Stimulated activated naive CD8-positive, alpha-beta T cell treated with anti-CD3 and anti-CD28 coated beads, Interleukin-15, amount 100 ng/mL, for 72 hours (primary cell): ENCODE measurements at regions not wholly inside any gene's neighbourhood (a gene's known extent, or its start where the extent isn't known, plus 50 kb on each side); places are given as distances from the start of the nearest gene placed in this dataset.
A peak's percentile ranks its signal among the peaks of the same experiment; 100 is the strongest.

ENCODE experiments used
- ATAC-seq: fragments of 150-1000 bp; cut with Tn5 transposase; 2 replicates; pipeline ENCODE4 v1.10.0; 2021; ENCODE audit warnings: mild to moderate bottlenecking, moderate library complexity
- DNase-seq, 2 donors: peaks; one replicate each; pipeline ENCODE4 v3.0.0; 2021 to 2022
- H3K27ac Mint-ChIP-seq, 2 donors: one replicate each; pipeline ENCODE4 v1.8.0; 2022; ENCODE audit warnings: mild to moderate bottlenecking in 2 of 2, mixed read lengths in 2 of 2, moderate library complexity in 2 of 2
- H3K27me3 Mint-ChIP-seq: one replicate; pipeline ENCODE4 v1.8.0; 2022; ENCODE audit warnings: mixed read lengths
- H3K4me1 Mint-ChIP-seq: one replicate; pipeline ENCODE4 v1.8.0; 2022; ENCODE audit warnings: mild to moderate bottlenecking, mixed read lengths
- H3K4me3 Mint-ChIP-seq, 2 donors: one replicate each; pipeline ENCODE4 v1.8.0; 2022; ENCODE audit warnings: mild to moderate bottlenecking in 2 of 2, mixed read lengths in 2 of 2, moderate library complexity in 1 of 2
- H3K9me3 Mint-ChIP-seq, 2 donors: one replicate each; pipeline ENCODE4 v1.8.0; 2022; ENCODE audit warnings: mixed read lengths in 2 of 2

- H3K27me3 Mint-ChIP-seq: no peaks in the 10 kb centered on the region
Measured at GRCh38 chr2:4445821-4446220, 742.4 kb downstream of the DCDC2C start.

DNA sequence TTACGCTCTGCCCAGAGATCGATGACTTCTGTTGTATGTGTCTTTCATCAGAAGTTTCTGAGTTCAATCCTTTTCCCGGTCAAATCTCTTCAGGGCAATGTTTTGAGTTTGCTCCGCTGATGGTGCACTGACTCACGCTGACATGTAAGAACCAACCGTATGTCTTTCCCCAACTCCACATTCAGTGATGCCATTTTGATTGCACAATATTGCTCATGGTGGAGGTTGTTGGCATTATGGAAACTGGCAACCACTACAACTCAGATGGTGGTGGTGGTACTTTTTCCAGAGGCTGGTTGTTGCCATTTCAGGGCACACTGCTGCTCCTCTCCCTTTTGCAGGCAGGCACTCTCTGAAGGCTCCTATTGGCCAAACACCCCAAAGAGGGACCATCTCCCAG is 751.5 kb downstream of the DCDC2C start:
- Mint-ChIP-seq H3K27me3 (no peaks in the 10 kb centered on the region), H3K4me3 (no peak overlapping the region), H3K9me3 (peaks cover 18% of the 10 kb centered on the region in 2 donors), H3K4me1 (no peaks in the 10 kb centered on the region), H3K27ac (no peak overlapping the region)
- DNase-seq (no peak), ATAC-seq (no peak)

More at GRCh38 chr2:4445821-4446220, 742.4 kb downstream of the DCDC2C start:
- no peak for ATAC-seq
- no peak for DNase-seq
- Mint-ChIP-seq H3K27ac (no peak overlapping the region), H3K9me3 (peaks cover 1 to 15% of the 10 kb centered on the region in 2 donors), H3K4me3 (no peak overlapping the region), H3K4me1 (no peaks in the 10 kb centered on the region)

GRCh38 chr2:4455486-4456155 is 752.2 kb downstream of the DCDC2C start:
- Mint-ChIP-seq H3K27me3 (no peaks in the 10 kb centered on the region), H3K4me3 (no peak overlapping the region), H3K9me3 (peaks cover 18% of the 10 kb centered on the region in 2 donors), H3K4me1 (no peaks in the 10 kb centered on the region), H3K27ac (no peak overlapping the region)
- no peak for ATAC-seq
- DNase-seq: no peak

DNA sequence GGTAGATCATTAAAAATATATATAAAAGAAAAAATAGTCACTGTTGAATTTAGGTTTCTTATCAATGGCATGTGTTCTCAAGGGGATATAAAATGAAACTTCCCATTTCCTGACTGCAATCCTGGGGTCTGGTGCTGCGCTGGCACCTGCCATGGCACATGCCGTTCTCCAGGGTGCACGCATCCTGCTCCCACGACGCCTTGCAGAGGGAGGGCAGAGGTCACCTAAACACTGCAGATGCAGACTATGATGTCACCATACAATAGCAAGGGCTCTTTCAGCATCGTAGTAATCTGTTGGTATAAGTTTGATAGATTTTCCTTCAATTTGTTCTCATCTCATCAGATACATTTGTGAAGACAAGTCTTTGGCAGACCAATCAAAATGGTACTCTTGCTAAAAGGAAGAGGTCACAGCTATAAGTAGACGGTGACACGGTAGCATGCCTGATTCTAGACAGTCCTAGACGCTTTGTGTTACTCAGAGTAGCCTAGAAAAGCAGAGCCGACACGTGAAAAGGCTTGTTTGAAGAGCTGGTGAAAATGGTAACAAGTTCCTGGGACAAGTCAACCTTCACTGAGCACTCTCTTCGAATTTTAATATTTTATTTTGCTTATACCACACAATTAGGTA is 761.4 kb downstream of the DCDC2C start:
- Mint-ChIP-seq H3K4me3 (no peak overlapping the region), H3K27ac (no peak overlapping the region), H3K9me3 (peaks cover 4 to 17% of the 10 kb centered on the region in 2 donors), H3K4me1 (no peaks in the 10 kb centered on the region), H3K27me3 (no peaks in the 10 kb centered on the region)
- DNase-seq: no peak
- no peak for ATAC-seq

DNA sequence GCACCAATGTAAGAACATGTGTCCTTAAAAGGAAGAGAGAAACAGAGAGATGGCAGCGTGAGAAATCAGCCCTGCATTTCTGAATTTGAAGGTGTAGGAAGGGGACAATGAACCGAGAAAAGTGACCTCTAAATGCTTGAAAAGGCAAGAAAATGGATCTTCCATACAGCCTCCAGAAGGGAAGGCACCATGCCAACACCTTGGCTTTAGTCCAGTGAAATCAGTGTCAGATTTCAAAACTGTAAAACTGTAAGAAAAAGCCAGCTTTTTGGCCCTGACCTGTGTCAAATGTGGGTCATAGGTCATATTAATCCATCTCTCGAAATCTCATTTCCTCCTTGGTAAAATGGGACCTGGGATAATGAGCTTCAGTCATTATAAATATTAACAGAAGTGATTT is 762.3 kb downstream of the DCDC2C start:
- H3K27ac Mint-ChIP-seq: no peak overlapping the region

GRCh38 chr2:4475618-4476017 is 772.2 kb downstream of the DCDC2C start:
- ATAC-seq (no peak), DNase-seq (no peak)
- Mint-ChIP-seq H3K9me3 (peaks cover 11 to 22% of the 10 kb centered on the region in 2 donors), H3K27me3 (no peaks in the 10 kb centered on the region), H3K4me3 (no peak overlapping the region), H3K27ac (no peak overlapping the region), H3K4me1 (no peaks in the 10 kb centered on the region)

More for the DNA sequence above, 762.3 kb downstream of the DCDC2C start:
- no peaks in the 10 kb centered on the region for H3K27me3 Mint-ChIP-seq
- no peak for ATAC-seq
- no peak for DNase-seq
- peaks cover 8 to 17% of the 10 kb centered on the region in 2 donors for H3K9me3 Mint-ChIP-seq
- no peak overlapping the region for H3K4me3 Mint-ChIP-seq
- H3K4me1 Mint-ChIP-seq: no peaks in the 10 kb centered on the region

DNA sequence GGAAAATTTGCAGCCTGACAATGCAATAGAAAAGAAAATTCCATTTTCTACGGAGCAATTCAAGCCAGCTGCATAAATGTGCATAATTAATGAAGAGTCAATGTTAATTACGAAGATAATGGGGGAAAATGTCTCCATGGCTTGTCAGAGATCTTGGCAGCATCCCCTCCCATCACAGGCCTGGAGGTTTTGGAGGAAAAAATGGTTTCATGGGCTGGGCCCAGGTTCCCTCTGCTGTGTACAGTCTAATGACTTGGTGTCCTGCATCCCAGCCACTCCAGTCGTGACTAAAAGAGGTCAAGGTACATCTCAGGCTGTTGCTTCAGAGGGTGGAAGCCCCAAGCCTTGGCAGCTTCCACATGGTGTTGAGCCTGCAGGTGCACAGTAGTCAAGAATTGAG is 779.7 kb downstream of the DCDC2C start:
- H3K27ac Mint-ChIP-seq: no peak overlapping the region
- no peaks in the 10 kb centered on the region for H3K27me3 Mint-ChIP-seq
- H3K9me3 Mint-ChIP-seq: peaks cover 24 to 37% of the 10 kb centered on the region in 2 donors
- ATAC-seq (no peak), DNase-seq (no peak)
- no peaks in the 10 kb centered on the region for H3K4me1 Mint-ChIP-seq
- H3K4me3 Mint-ChIP-seq: no peak overlapping the region

GRCh38 chr2:4486971-4487370 is 783.6 kb downstream of the DCDC2C start:
- Mint-ChIP-seq H3K4me3 (no peak overlapping the region), H3K27me3 (no peaks in the 10 kb centered on the region), H3K9me3 (peaks cover 22 to 48% of the 10 kb centered on the region in 2 donors), H3K27ac (no peak overlapping the region), H3K4me1 (no peaks in the 10 kb centered on the region)
- ATAC-seq: no peak
- DNase-seq: no peak

DNA sequence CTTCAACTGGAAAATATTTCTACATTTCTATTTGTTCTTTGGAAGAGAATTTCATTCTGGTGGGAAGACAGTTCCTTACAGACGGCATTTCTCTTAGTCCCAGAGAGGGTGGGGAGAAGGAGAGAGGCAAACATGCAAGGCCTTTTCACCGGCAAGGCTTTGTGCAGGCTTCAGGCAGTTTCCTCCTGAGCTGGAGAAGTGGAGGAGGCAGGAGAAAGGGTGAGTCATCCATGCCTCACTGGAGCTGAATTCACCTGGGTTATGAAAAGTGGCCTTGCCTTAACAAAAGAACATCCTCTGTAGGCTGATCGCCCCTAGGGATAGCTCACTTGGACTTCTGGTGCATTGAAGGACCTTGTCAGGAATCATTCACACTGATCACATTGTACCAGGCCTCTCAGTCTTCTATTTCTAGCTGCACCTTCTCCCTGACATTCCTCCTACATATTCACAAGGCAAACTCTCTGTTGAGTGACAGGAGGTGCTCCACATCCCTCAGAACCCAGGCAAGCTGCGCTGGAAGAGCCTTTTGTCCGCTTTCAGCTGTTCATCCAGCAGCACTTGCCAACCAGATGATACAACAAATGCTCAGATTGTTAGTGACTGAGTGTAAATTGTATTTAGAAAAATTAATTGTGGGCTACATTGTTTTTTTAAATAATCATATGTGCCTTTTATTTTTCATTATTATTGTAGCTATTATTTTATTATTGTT is 796.1 kb downstream of the DCDC2C start:
- H3K27ac Mint-ChIP-seq: peak overlapping the region in 1 of 2 donors; percentile 40
- H3K4me1 Mint-ChIP-seq: no peaks in the 10 kb centered on the region
- H3K9me3 Mint-ChIP-seq: no peaks in the 10 kb centered on the region
- no peaks in the 10 kb centered on the region for H3K27me3 Mint-ChIP-seq
- ATAC-seq (no peak), DNase-seq (no peak)
- H3K4me3 Mint-ChIP-seq: no peak overlapping the region

- no peak for DNase-seq
- ATAC-seq: no peak
- H3K27ac Mint-ChIP-seq: no peak overlapping the region
- H3K9me3 Mint-ChIP-seq: peaks cover 4 to 7% of the 10 kb centered on the region in 2 donors
- no peaks in the 10 kb centered on the region for H3K27me3 Mint-ChIP-seq
- H3K4me1 Mint-ChIP-seq: no peaks in the 10 kb centered on the region
- no peak overlapping the region for H3K4me3 Mint-ChIP-seq
Measured at GRCh38 chr2:4501525-4501924, 798.1 kb downstream of the DCDC2C start.

DNA sequence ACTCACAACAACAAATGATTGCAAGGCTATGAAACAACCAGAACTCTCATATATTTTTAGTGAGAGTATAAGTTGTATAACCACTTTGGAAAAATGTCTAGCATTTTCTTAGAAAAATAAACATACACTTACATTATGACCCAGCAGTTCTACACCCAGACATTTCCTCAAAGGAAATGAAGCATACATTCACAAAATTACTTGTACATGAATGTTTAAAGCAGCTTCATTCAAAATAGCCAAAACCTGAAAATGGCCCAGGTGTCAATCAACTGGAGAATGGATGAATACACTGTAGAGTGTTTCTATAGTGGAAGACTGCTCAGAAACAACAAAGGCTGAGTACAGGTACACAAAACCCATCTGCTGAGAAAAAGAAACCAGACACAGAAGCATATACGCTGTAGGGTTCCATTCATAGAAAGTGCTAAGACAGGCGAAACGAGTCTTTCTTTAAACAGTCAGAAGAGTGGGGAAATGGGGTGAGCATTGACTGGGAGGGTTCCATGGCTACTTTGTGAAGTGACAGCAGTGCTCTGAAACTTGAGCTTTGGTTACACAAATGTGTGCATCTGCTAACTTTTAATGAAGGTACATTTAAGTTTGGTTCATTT is 799.0 kb downstream of the DCDC2C start:
- Mint-ChIP-seq H3K4me3 (no peak overlapping the region), H3K4me1 (no peaks in the 10 kb centered on the region), H3K27ac (no peak overlapping the region), H3K27me3 (no peaks in the 10 kb centered on the region), H3K9me3 (peaks cover 4 to 7% of the 10 kb centered on the region in 2 donors)
- ATAC-seq (no peak), DNase-seq (no peak)

DNA sequence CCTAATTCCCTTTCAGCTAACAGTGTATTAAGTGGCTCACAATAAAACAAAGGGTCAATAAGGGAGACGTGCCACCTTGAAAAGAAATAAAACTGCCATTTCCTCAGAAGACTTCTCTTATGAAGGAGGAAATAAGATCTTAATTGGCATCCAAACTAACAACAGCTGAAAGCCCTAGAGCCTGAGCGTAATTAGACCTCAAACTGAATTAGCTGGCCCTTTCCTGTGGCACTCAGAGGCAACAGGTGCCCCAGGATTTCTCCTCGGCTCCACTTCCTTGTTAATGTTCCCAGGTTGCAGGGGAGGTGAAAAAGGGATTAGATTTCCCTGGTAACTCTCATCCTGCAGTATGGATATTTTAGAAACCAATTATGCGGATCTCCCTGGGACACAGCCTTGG is 804.3 kb downstream of the DCDC2C start:
- Mint-ChIP-seq H3K27me3 (no peaks in the 10 kb centered on the region), H3K27ac (no peak overlapping the region), H3K4me3 (no peak overlapping the region), H3K4me1 (no peaks in the 10 kb centered on the region), H3K9me3 (peaks cover 12 to 27% of the 10 kb centered on the region in 2 donors)
- DNase-seq (no peak), ATAC-seq (no peak)

DNA sequence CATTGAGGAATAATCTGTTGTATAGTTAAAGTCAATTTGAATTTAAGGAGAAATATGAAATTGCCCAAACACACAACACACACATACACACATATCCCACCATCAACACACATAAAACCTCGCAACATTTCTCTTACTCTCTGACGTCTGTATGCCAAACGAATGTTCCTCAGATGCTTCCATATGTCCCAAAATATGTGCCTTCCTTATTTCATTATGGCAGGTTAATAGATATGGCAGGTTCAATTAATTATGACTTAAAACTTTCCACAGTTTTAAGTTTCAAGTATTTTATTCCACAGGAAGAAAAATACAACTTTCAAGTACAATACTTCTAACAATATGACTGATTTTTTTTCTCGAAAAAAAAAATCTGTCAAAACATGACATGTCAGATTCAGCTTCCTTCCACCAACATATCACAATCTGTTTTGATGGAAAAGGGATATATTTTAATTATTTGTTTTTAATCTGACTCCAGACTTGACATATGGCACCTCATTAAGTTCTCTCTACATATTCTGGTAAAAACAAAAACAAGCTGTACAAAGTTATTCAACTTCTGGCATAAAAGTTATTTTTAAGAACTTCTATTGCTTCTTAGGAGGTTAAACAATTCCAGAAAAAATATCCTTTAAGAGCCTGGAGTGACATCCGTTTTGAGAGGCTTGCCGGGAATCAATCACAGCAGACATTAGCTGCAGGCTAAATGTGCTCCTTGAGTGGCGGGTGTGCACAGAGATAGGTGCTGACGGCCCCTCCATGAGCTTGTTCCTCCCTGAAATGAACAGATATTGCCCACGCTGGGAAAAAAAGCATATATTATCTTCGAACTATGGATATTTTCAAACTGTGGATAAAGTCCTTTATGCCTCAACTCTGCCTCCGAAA is 812.7 kb downstream of the DCDC2C start:
- Mint-ChIP-seq H3K4me3 (no peak overlapping the region), H3K27ac (no peak overlapping the region), H3K4me1 (no peaks in the 10 kb centered on the region), H3K9me3 (peaks cover 14 to 25% of the 10 kb centered on the region in 2 donors), H3K27me3 (no peaks in the 10 kb centered on the region)
- ATAC-seq (no peak), DNase-seq (no peak)

GRCh38 chr2:4518596-4518995 is 815.2 kb downstream of the DCDC2C start:
- H3K9me3 Mint-ChIP-seq: peaks cover 5 to 10% of the 10 kb centered on the region in 2 donors
- ATAC-seq: no peak
- H3K27ac Mint-ChIP-seq: no peak overlapping the region
- DNase-seq: no peak
- no peak overlapping the region for H3K4me3 Mint-ChIP-seq
- no peaks in the 10 kb centered on the region for H3K27me3 Mint-ChIP-seq
- H3K4me1 Mint-ChIP-seq: no peaks in the 10 kb centered on the region
